ENCODE measurements at regions not wholly inside any gene's neighbourhood (a gene's known extent, or its start where the extent isn't known, plus 50 kb on each side); places are given as distances from the start of the nearest gene placed in this dataset.

- TF ChIP-seq CTCF (IDR thresholded peaks at IDR 0.05) (no peak), POLR2A (IDR thresholded peaks at IDR 0.05) (no peak), EP300 (IDR thresholded peaks at IDR 0.05) (no peak)
Observed at GRCh38 chr4:173797296-173797695, 267.3 kb upstream of the HAND2 start.
